NCI-H748 (cell line): ENCODE measurements at regions not wholly inside any gene's neighbourhood (a gene's known extent, or its start where the extent isn't known, plus 50 kb on each side); places are given as distances from the start of the nearest gene placed in this dataset.

Experiments
- DNase-seq: peaks from one replicate; lab custom pipeline; 2025; ENCODE audit not compliant: unreplicated experiment; lab: John Stamatoyannopoulos, UW

DNA sequence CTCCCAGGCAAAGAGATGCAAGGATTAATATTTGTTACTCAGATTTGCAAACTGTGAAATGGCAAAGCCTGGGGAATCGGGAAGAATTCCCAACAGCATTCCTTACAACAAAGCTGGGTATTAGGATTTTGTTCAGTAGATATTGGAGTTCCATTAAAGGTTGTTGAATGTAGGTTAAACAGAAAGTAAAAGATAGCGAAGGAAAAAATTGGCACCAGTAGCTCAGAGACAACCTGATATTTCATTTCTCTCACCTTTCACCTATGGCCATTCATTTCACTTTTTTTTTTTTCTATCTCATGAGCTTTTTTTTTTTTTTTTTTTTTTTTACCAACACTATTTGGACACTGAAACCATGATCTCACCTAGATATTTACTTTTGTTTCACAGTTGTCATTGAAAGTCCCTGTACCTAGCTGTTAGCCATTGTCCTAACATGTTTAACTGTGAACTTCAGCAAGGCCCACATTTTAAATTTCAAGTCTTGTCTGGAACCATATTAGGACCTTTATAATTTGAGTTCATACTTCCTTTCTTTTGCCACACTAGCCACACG, 552.5 kb downstream of the HAO1 start:
- peak; percentile 37 for DNase-seq

DNA sequence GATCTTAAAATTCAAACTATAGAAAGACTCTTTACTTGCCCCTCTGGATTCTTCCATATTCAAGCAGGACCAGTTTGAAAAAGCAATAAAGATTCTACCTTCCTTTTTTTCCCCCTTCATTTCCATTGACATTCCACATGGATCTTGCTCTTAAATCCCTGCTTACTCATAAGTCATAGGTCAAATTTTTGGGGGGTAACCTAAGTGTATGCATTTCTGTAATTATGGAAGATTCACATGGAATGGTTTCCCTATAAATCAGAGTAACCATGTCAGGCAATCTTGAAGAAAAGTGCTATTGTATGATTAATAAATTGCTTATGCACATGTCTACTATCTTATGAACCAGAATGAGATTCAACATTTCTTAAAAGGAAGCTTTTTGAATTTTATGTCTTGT, 551.0 kb downstream of the HAO1 start:
- no peak for DNase-seq

DNA sequence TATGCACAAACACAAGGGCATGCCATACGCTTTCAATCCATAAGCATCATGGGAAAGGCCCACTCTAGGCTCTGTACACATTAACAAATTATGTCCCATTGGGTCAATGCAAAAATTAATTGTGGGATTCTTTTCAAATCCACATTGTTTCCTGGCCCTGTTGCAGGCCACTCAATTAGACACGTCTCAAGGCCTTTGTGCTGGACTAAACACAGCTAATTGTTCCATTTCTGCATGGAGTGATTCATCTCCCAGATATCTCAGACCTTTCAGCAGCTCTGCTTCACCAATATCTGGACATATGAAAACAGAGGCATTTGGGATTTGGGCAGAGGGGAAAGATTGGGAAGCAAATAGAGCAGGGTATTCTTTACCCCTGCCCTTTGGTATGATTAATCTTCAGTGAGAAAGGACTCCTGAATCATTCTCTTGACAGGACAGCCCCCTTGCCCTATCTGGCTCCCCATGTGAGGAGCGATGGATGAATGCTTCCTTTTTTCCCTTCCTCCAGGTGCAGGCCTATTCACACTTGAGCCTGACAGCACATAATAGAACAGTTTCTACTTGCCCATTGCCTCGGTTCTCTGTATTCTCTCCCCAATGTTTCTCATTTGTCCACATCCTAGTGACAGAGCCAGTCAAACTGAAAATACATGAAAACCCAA, 547.6 kb downstream of the HAO1 start:
- DNase-seq, result peak; percentile 76

DNA sequence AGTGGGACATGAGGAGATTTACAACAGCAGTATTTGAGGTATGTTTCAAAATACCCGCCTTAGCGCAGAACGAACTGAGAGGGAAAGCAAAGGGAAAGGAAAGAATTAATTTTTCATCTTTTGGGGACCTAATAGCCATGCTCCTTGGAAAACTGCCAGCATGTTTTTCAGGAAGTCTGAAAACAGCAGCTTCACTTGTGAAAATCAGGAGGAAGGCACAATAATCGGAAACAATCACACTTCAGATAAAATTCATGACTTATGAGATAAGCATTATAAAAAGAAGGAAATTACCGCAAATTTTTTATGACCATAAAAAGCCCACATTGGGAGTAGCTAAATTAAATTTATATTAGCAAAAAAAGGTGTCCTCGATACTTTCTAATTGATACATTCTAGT, 541.1 kb downstream of the HAO1 start:
- no peak for DNase-seq

DNA sequence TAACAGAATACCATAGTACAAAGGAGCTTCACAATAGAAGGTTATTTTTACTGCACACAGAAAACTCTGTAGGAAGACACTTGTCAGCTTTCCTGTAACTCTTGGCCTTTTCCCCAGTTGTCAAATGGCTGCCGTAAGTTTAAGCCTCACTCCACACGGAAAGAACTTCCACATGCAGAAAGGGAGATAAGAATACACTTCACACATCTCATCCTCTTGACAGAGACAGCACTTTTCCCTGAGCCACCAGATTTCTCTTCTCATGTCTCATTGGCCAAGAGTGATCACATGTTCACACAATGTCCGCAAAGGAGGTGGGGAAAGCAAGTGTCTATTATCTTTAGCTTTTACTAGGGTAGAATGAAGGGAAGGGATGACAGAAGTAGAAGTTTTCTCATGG, 540.7 kb downstream of the HAO1 start:
- DNase-seq, result no peak

DNA sequence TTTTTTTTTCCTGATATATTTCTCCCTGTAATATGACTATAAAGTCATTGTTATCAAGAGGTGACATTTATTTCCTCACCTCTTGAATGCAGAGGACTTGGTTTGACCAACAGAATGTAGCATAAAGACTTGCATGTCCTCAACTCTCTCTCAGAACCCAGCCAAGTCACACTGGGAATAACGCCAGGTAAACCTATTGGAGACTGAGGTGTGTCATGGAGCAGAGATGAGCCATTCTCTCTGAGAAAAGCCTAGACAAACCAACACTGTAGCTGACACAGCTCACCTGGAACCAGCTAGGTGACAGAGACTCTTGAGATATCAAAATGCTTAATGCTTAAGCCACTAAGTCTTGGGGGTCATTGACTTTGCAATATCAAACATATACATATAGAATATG, 533.6 kb downstream of the HAO1 start:
- no peak for DNase-seq

DNA sequence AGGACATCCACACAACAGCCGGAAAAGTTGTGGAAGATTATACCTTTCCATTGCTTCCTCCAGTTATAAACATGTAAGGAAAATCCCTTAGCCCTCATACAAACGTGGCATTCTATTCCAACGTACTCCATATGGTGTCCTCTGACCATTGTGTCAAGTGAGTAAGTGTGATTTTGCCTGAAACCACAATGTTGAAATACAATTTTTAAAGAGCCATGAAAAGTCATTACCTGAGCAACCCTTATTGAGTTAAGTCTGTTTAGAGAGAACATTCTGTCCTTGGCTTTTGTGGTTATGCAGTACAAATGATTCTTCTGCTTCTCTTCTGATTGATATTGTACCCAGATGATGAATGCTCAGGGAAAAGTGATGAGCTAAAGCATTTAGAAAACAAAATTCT, 530.1 kb downstream of the HAO1 start:
- DNase-seq, result no peak

DNA sequence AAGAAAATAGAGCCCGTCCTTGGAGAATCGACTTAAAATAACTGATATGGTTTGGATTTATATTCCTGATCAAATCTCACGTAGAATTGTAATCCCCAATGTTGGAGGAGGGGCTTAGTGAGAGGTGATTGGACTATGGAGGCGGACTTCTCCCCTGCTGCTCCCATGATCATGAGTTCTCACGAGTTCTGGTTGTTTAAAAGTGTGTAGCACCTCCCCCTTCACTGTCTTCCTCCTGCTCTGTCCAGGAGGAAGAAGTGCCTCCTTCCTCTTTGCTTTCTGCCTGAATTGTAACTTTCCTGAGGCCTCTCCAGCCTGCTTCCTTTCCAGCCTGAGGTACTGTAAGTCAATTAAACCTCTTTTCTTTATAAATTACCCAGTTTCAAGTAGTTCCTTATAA, 529.2 kb downstream of the HAO1 start:
- DNase-seq, result no peak

DNA sequence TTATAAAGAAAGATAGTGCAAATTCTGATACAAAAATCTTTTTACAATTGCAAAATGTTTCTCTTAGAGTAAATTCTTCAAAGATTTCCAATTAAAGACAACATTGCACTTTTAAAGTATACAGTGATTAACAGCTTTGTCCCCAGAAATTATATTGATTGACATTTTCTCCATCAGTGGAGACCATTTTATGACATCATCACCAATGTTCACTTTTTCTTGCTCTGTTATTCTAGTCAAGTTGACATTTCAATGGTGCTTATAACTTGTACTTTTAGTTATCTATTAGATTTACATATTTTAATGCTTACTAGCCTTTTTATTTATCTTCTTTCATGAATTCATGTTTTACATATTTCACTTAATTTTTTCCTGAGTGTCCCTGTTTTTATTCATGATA, 524.8 kb downstream of the HAO1 start:
- no peak for DNase-seq

DNA sequence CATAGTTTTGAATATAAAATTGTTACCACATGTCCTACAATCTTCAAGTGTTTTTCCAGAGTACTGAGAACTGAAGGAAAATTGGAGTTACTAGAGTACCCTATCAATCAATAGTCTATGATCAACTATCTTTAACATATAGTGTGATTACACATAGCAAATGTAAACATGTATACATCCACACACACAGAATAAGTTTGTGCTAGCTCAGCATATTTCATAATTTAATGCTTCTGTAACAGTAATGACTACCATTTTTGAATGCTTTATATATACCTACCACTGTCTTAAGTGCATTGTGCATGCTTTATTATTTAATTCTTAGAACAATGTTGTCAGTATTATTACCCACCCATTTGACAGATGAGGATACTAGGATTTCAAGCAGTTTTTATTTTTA, 523.9 kb downstream of the HAO1 start:
- DNase-seq, result no peak

DNA sequence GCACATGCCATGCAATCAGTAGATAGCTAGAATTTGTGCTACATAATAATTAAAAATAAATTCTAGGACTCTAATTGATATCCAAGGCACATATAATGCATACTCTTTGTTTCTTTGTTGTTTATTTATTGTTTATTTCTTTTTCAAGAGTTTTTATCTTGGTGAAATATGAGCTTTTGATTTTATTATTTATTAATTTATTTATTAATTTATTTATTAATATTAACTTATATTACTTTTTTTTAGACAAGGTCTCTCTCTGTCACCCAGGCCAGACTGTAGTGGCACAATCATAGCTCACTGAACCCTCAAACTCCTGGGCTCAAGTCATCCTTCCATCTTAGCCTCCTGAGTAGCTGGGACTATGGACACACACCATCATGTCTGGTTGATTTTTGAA, 519.9 kb downstream of the HAO1 start:
- no peak for DNase-seq

DNA sequence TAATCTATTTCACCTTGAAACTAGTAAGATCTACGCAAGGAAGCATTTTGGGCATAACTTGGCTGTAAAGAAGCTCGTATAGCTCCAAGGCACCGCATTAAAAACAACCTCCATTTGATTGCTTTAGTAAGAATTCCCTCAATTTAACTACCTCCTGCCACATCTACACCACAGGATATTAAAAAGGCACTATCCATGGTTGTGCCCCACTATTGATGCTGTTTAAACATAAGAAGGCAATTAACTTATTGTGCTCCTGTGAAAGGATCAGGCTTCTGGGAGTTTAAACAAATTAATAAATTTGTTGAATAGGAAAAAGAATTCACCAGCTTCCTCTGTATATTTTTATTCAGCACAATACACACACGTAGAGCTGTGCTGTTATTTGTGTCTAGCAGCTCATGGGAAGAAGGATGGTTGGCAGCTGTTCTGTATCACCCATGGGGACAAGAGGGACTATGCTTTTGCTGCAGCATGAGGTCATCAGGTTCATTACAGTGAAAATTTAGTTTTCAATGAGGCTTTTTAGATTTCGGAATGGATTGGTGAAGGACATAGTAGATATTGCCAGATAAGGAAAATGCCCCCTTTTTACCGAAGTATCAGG, 513.3 kb downstream of the HAO1 start:
- DNase-seq, result peak; percentile 91

DNA sequence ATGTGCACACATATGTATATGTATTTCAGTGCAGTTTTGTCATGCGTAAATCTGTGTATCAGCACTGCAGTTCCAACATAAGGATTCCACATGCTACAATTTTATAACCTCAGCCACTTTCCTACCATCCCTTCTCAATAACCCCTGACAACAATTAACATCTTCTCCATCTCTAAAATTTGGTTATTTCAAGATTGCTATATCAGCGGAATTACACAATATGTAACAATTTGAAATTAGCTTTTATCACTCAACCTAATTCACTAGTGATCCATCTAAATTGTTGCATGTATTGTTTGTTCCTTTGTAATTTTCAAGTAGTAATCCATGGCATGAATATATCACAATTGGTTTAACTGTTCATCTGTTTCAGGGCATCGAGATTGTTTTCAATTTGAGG, 511.3 kb downstream of the HAO1 start:
- DNase-seq, result no peak

DNA sequence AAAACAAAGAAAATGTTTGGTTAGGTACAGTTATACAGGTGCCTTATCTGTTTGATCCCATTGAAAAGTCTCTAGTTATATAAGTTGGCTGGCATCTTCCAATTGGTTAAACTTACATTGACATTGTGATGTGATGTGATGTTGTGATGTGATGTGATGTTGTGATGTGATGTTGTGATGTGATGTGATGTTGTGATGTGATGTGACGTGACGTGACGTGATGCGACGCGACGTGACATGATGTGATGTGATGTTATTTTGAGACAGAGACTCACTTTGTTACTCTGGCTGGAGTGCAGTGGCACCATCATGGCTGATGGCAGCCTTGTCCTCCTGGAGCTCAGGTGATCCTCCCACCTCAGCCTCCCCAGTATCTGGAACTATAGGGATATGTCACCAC, 507.6 kb downstream of the HAO1 start:
- DNase-seq, result no peak

DNA sequence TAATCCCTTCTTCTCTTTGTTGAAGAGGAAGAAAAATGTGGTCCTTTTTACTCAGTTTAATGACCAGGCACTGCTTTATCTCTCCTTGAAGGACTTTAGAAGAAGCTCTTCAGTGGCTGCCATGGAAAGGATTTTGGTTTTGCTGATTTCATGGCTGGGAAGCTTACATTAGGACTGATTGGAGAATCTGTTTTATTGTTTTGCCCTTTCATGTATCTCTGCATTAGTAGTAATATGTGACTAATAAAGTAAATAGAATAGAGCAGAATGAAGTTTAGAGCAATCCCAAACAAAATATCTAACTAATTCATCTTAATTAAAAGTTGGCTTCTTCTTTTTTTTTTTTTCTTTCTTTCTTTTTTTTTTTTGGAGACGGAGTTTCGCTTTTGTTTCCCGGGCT, 502.9 kb downstream of the HAO1 start:
- no peak for DNase-seq

DNA sequence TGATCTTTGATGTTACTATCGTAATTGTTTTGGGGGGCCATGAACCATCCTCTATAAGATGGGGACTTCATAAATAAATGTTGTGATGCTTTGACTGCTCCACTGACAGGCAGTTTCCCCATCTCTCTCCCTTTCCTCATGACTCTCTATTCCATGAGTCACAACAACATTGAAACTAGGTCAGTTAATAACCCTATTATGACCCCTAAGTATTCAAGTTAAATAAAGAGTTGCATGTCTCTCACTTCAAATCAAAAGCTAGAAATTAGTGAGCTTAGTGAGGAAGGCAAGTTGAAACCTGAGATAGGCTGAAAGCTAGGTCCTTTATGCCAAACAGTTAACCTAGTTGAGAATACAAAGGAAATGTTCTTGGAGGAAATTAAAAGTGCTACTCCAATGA, 491.0 kb downstream of the HAO1 start:
- no peak for DNase-seq

DNA sequence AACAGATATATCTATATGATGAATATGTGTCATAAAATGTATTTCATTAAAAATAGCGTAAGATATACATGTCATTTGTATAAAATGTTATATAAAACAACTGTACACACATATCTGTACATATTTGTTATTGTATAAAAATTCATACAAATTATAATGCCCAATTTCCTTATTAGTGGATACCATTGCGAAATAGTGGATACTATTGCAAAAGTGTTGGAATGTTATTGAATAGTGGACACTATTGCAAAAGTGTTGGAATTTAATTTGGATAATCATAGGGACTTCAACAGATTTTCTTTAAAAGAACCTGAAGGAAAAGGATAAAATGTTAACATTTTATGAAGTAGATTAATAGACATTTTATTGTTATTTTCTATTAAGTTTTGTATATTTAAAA, 487.4 kb downstream of the HAO1 start:
- no peak for DNase-seq

DNA sequence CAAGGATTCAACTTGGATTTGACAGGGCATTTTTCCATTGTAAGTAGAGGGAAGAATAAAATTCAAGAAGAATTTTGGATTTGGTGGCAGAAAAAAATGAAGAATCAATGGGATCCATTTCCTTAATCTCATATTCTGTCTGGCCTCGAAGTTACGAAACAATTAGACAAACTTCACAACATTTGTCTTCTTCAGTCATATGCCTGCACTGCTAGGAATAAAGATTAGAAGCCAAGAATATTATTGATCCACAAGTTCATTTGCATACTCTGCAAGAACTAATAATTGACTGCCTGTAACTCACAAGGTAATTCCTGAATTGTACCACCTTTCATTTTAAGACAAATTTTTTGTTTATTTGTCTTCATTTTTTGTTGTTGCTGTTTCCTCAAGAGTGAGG, 486.2 kb downstream of the HAO1 start:
- no peak for DNase-seq

DNA sequence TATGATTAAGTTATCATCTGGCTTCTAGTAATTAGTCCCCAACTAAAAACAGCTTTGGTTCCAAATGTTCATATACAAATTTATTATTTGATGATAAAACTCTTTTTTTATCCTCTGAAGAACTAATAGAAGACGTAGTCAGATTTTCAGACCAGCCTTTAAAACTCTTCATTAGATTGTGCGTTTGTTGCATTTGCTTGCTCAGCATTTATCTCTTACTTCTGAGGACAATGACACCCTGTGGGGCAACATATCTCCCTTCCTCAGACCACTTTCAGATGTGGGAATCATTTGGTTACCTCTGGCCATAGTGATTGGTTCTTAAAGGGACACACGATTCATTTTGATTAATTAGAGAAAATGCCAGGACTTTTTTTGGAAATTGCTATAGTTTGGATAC, 481.8 kb downstream of the HAO1 start:
- DNase-seq, result no peak

DNA sequence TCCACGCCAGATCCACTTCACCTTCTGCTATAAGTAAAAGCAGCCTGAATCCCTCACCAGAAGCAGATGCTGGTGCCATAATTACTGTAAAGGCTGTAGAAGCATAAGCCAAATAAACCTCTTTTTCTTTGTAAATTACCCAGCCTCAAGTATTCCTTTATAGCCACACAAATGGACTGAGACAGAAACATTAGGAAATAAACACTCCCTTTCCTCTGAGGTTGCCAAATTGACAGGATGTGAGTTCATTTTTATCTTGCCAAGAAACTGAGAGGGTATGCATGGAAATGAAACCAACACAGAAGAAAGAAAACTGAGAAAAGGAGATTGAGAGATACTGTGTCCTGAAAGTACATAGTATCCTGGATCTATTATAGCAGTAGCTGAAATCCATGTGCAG, 481.2 kb downstream of the HAO1 start:
- no peak for DNase-seq

DNA sequence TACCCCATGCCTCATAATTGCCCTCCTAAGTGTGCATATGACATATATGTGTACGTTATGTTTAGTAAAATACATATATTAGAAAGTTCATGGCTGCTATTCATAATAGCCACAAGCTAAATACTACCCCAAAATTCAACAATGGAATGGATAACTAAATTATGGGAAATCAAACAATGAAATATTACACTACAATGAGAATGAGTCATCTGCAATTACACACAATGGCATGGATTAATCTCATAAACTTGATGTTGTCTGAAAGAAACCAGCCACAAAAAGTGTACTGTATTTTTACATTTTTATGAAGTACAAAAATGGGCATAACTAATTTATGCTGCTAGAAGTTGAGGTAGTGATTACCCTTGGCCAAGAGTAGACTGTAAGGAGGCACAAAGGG, 477.0 kb downstream of the HAO1 start:
- no peak for DNase-seq

DNA sequence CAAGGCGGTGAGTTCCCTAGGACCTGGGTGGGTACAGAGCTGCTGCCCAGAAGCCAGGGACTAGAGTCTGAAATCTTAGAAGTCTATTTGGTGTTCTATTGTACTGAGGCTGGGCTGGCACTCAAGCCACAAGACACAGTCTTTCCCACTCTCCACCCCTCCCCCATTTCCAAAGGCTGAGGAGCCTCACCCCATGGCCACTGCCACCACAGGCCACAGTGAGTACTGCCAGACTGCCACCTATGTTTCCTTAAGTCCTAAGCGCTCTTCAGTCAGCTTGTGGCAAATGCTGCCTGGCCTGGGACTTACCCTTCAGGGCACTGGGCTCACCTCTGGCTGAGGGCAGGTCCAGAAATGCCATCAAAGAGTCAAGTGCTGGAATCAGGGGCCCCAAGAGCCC, 469.3 kb downstream of the HAO1 start:
- no peak for DNase-seq

DNA sequence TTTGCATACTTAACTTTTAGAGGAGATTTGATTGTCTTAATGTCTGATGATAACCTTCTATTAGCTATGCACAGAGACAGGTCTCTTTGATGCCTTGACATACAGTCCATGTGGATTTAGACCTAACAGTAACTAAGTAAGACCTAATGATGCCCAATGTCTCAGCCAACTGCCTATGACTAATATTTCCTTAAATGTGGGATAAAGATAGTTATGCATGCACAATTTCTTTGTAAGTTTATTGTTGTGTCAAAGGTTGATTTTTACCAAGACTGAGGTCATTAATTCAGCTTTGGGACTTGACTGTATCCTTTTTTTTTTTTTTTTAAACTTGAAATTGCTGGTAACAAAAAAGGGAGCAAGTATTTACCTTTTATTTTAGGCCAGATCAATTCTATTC, 450.0 kb downstream of the HAO1 start:
- no peak for DNase-seq
